ENCODE measurements at regions not wholly inside any gene's neighbourhood (a gene's known extent, or its start where the extent isn't known, plus 50 kb on each side); places are given as distances from the start of the nearest gene placed in this dataset.

DNA sequence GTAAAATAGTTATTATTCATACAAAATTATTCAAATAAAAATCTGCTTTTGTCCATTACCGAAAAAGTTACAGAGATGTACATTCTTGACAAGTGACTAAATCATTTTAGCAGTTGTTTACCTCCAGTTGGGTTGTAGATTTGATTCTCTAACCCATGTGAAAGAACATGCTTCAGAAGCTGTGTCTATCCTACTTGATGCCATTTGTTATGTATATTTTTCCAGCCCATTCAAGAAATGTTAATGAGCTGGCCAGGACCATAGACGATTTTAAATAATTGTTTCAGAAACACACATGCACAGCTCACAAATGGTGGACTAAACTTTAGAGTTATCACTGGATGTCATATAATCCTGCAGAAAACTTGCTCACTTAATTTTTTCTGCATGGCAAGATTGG, 391.1 kb upstream of the REG3G start:
- H3K9ac ChIP-seq (ENCODE audit: low read length) = no peak overlapping the region
- no peaks in the 10 kb centered on the region for H4K20me1 ChIP-seq (ENCODE audit: insufficient read depth, low read length)
- H2AFZ ChIP-seq (ENCODE audit: low read length) = no peak overlapping the region
- H3K36me3 ChIP-seq (ENCODE audit: insufficient read depth, low read length) = no peaks in the 10 kb centered on the region
- no peak overlapping the region for H3K27ac ChIP-seq (ENCODE audit: low read depth, low read length, poor library complexity, severe bottlenecking)
- no peaks in the 10 kb centered on the region for H3K4me1 ChIP-seq (ENCODE audit: insufficient read depth, low read length, severe bottlenecking)
- H3F3A ChIP-seq (ENCODE audit: insufficient read depth, low read length) = no peaks in the 10 kb centered on the region
- no peak overlapping the region for H3K4me2 ChIP-seq (ENCODE audit: low read length)
- TF ChIP-seq, protein P1, sequence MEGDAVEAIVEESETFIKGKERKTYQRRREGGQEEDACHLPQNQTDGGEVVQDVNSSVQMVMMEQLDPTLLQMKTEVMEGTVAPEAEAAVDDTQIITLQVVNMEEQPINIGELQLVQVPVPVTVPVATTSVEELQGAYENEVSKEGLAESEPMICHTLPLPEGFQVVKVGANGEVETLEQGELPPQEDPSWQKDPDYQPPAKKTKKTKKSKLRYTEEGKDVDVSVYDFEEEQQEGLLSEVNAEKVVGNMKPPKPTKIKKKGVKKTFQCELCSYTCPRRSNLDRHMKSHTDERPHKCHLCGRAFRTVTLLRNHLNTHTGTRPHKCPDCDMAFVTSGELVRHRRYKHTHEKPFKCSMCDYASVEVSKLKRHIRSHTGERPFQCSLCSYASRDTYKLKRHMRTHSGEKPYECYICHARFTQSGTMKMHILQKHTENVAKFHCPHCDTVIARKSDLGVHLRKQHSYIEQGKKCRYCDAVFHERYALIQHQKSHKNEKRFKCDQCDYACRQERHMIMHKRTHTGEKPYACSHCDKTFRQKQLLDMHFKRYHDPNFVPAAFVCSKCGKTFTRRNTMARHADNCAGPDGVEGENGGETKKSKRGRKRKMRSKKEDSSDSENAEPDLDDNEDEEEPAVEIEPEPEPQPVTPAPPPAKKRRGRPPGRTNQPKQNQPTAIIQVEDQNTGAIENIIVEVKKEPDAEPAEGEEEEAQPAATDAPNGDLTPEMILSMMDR (IDR thresholded peaks at IDR 0.05; ENCODE audit: low read length) = no peak
- TF ChIP-seq EZH2 (IDR thresholded peaks at IDR 0.05; ENCODE audit: borderline replicate concordance, low read length) = no peak
- no peaks in the 10 kb centered on the region for H3K9me3 ChIP-seq (ENCODE audit: low read length)
- H3K27me3 ChIP-seq (ENCODE audit: insufficient read depth, low read length) = no peaks in the 10 kb centered on the region
- no peaks in the 10 kb centered on the region for H3K79me2 ChIP-seq (ENCODE audit: insufficient read depth, low read length)
- H3K4me3 ChIP-seq (ENCODE audit: low read depth, low read length, poor library complexity, severe bottlenecking) = no peak overlapping the region
- H3K9me2 ChIP-seq (ENCODE audit: low read depth, low read length) = no peaks in the 10 kb centered on the region

DNA sequence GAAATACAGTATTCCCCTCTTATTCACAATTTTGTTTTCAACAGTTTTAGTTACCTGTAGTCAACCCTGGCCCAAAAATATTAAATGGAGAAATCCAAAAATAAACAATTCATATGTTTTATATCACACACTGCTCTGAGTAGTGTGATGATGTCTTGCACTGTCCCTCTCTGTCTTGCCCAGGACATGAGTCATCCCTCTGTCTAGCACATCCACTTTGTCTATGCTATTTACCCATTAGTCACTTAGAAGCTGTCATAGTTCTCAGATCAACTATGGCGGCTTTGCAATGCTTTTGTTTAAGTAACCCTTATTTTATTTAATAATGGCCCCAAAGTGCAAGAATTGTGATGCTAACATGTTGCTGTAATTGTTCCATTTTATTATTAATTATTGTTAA, 380.6 kb upstream of the REG3G start:
- TF ChIP-seq, protein P1 (IDR thresholded peaks at IDR 0.05; ENCODE audit: low read length) = no peak
- no peak for TF ChIP-seq EZH2 (IDR thresholded peaks at IDR 0.05; ENCODE audit: borderline replicate concordance, low read length)
- Histone ChIP-seq H3K27ac (ENCODE audit: low read depth, low read length, poor library complexity, severe bottlenecking) (no peak overlapping the region), H3F3A (ENCODE audit: insufficient read depth, low read length) (no peaks in the 10 kb centered on the region), H3K9ac (ENCODE audit: low read length) (no peak overlapping the region), H3K36me3 (ENCODE audit: insufficient read depth, low read length) (no peaks in the 10 kb centered on the region), H3K79me2 (ENCODE audit: insufficient read depth, low read length) (no peaks in the 10 kb centered on the region), H3K4me1 (ENCODE audit: insufficient read depth, low read length, severe bottlenecking) (no peaks in the 10 kb centered on the region), H3K4me3 (ENCODE audit: low read depth, low read length, poor library complexity, severe bottlenecking) (no peak overlapping the region), H3K4me2 (ENCODE audit: low read length) (no peak overlapping the region), H3K9me3 (ENCODE audit: low read length) (no peaks in the 10 kb centered on the region), H4K20me1 (ENCODE audit: insufficient read depth, low read length) (no peaks in the 10 kb centered on the region), H3K9me2 (ENCODE audit: low read depth, low read length) (no peaks in the 10 kb centered on the region), H3K27me3 (ENCODE audit: insufficient read depth, low read length) (no peaks in the 10 kb centered on the region), H2AFZ (ENCODE audit: low read length) (no peak overlapping the region)

DNA sequence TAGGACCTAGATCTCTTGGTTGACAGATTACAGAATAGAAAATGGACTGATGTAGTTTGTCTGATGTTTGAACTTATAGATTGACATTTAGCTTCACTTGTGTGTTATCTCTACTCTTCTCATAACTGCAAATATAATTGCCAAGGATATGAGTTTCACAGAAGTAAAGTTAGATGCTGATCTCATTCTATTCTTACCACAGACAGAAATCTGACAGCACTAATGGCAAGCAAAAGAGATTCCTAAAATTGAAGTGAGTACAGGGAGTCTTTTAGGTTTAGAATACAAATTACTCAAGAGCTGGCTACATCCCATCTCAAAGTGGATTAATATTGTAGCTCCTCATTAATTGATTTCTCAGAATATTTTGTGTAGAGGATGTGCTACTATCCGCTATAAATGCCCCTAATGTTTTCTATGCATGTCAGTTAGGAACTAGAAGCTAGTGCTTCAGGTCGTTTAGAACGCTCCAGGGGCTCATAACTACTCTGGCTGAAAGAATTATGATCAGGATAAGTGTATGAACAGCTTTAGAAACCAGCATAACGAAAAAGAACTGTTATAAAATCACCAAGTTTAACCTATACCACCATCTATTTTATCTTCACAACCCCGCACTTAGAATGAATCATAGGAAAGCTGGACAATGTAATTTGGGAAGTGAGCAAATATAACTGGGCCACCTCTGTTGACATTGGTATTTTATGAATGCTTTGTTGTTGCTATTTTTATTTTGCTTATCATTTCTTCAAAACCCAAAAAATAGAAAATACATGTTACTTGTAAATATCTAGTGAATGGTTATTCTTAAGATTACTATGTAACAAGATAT, 378.8 kb upstream of the REG3G start:
- Histone ChIP-seq H3K9me3 (ENCODE audit: low read length) (no peaks in the 10 kb centered on the region), H4K20me1 (ENCODE audit: insufficient read depth, low read length) (no peaks in the 10 kb centered on the region), H3K36me3 (ENCODE audit: insufficient read depth, low read length) (no peaks in the 10 kb centered on the region), H3K4me1 (ENCODE audit: insufficient read depth, low read length, severe bottlenecking) (no peaks in the 10 kb centered on the region), H3F3A (ENCODE audit: insufficient read depth, low read length) (no peaks in the 10 kb centered on the region), H3K4me3 (ENCODE audit: low read depth, low read length, poor library complexity, severe bottlenecking) (no peak overlapping the region), H3K79me2 (ENCODE audit: insufficient read depth, low read length) (no peaks in the 10 kb centered on the region), H3K4me2 (ENCODE audit: low read length) (no peak overlapping the region), H3K9ac (ENCODE audit: low read length) (no peak overlapping the region), H2AFZ (ENCODE audit: low read length) (no peak overlapping the region), H3K27ac (ENCODE audit: low read depth, low read length, poor library complexity, severe bottlenecking) (no peak overlapping the region), H3K27me3 (ENCODE audit: insufficient read depth, low read length) (no peaks in the 10 kb centered on the region), H3K9me2 (ENCODE audit: low read depth, low read length) (no peaks in the 10 kb centered on the region)
- no peak for TF ChIP-seq EZH2 (IDR thresholded peaks at IDR 0.05; ENCODE audit: borderline replicate concordance, low read length)
- TF ChIP-seq, protein P1 (IDR thresholded peaks at IDR 0.05; ENCODE audit: low read length) = no peak

Data from OCI-LY1 (cell line).